ENCODE measurements at regions not wholly inside any gene's neighbourhood (a gene's known extent, or its start where the extent isn't known, plus 50 kb on each side); places are given as distances from the start of the nearest gene placed in this dataset.

DNA sequence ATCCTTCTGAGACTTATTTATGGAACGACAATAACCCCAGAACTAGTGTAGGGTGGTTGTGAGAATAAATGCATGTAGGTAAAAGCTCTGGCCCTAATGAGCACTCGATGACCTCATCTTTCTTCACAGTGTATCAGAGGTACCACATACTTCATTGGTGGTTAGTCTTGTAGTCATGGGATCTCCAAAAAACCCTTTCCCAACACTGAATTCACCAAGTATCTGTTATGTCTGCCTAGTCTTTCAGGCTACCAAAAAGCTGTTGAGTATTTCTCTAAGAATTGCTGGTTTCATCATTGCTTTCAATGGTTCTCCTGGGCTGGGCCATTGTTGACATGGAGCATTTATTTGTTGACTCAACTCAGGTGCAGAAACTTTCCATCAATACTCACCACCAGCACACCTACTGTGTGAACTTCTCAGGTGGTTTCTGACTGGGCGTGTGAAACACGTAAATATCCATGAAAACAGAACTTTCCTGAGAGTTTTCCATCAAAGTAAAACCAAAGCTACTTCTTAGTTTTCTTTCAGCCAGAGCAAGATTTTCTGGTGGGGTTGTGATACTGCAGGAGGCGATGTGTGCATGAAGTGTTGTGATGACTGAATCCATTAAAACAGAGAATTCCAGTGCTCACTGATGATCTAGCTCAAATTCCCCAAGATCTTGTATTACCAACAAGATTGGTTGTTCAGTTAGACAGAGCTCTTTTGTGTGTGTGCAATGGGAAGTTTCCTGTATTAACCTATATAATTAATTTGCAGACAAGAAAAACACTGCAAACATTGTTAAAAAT is 51.4 kb upstream of the SLC35B4 start:
- no peaks in the 10 kb centered on the region for H3K9me3 Mint-ChIP-seq
- TF ChIP-seq, protein P1, sequence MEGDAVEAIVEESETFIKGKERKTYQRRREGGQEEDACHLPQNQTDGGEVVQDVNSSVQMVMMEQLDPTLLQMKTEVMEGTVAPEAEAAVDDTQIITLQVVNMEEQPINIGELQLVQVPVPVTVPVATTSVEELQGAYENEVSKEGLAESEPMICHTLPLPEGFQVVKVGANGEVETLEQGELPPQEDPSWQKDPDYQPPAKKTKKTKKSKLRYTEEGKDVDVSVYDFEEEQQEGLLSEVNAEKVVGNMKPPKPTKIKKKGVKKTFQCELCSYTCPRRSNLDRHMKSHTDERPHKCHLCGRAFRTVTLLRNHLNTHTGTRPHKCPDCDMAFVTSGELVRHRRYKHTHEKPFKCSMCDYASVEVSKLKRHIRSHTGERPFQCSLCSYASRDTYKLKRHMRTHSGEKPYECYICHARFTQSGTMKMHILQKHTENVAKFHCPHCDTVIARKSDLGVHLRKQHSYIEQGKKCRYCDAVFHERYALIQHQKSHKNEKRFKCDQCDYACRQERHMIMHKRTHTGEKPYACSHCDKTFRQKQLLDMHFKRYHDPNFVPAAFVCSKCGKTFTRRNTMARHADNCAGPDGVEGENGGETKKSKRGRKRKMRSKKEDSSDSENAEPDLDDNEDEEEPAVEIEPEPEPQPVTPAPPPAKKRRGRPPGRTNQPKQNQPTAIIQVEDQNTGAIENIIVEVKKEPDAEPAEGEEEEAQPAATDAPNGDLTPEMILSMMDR (IDR thresholded peaks at IDR 0.05; ENCODE audit: unreplicated experiment in 3 of 3), result no peak
- peaks cover 8% of the 10 kb centered on the region for H3K4me1 Mint-ChIP-seq
- no peak overlapping the region for H3K4me3 Mint-ChIP-seq
- H3K27ac Mint-ChIP-seq, result peak overlapping the region in 1 of 3 experiments; percentile 59
- no peaks in the 10 kb centered on the region for H3K36me3 Mint-ChIP-seq (ENCODE audit: low read depth)
- peaks cover 20% of the 10 kb centered on the region for H3K27me3 Mint-ChIP-seq (ENCODE audit: low read depth)

All from nephron (organoid).